Stimulated activated CD4-positive, alpha-beta T cell treated with anti-CD3 and anti-CD28 coated beads, Interleukin-2, amount 100 ng/mL, for 48 hours (primary cell): ENCODE measurements at regions not wholly inside any gene's neighbourhood (a gene's known extent, or its start where the extent isn't known, plus 50 kb on each side); places are given as distances from the start of the nearest gene placed in this dataset.
"Not testable (repeated sequence)": the region's sequence is repeated elsewhere in the genome, so short reads cannot be mapped to it uniquely, and the experiment has no call there.

ENCODE experiments used
- DNase-seq, 2 donors: peaks; one replicate each; pipeline ENCODE4 v3.0.0-alpha.2; 2020

GRCh38 chr16:16563962-16564361 lies 185.0 kb downstream of the NPIPA7 start:
- DNase-seq = not testable (repeated sequence)

- not testable (repeated sequence) for DNase-seq
These were observed 186.4 kb downstream of the NPIPA7 start for GRCh38 chr16:16565326-16565725.

- not testable (repeated sequence) for DNase-seq
These were observed 191.1 kb downstream of the NPIPA7 start for GRCh38 chr16:16570055-16570454.

GRCh38 chr16:16570874-16571273 lies 191.9 kb downstream of the NPIPA7 start:
- DNase-seq = not testable (repeated sequence)

- not testable (repeated sequence) for DNase-seq
These were observed 193.3 kb downstream of the NPIPA7 start for GRCh38 chr16:16572130-16572774.

GRCh38 chr16:16577062-16577461 lies 198.1 kb downstream of the NPIPA7 start:
- DNase-seq = not testable (repeated sequence)

GRCh38 chr16:16578701-16579100 lies 199.8 kb downstream of the NPIPA7 start:
- no peak for DNase-seq

- not testable (repeated sequence) for DNase-seq
These were observed 204.0 kb downstream of the NPIPA7 start for GRCh38 chr16:16582916-16583315.

- not testable (repeated sequence) for DNase-seq
These were observed 207.2 kb downstream of the NPIPA7 start for GRCh38 chr16:16586073-16586651.

GRCh38 chr16:16586969-16587368 lies 208.0 kb downstream of the NPIPA7 start:
- DNase-seq = not testable (repeated sequence)

- DNase-seq = not testable (repeated sequence)
These were observed 209.5 kb downstream of the NPIPA7 start for GRCh38 chr16:16588436-16588835.

- not testable (repeated sequence) for DNase-seq
These were observed 211.8 kb downstream of the NPIPA7 start for GRCh38 chr16:16590654-16591318.

- DNase-seq = peak; percentile 26 to 32
These were observed 214.4 kb downstream of the NPIPA7 start for GRCh38 chr16:16593156-16593863.

- DNase-seq = not testable (repeated sequence)
These were observed 216.2 kb downstream of the NPIPA7 start for GRCh38 chr16:16595029-16595718.

- not testable (repeated sequence) for DNase-seq
These were observed 222.3 kb downstream of the NPIPA7 start for GRCh38 chr16:16601239-16601638.

- not testable (repeated sequence) for DNase-seq
These were observed 228.6 kb downstream of the NPIPA7 start for GRCh38 chr16:16607401-16608082.

- not testable (repeated sequence) for DNase-seq
These were observed 230.7 kb downstream of the NPIPA7 start for GRCh38 chr16:16609627-16610026.

GRCh38 chr16:16610389-16610967 lies 231.5 kb downstream of the NPIPA7 start:
- DNase-seq = not testable (repeated sequence)

GRCh38 chr16:16613212-16613611 lies 234.3 kb downstream of the NPIPA7 start:
- DNase-seq = not testable (repeated sequence)

- DNase-seq = not testable (repeated sequence)
These were observed 235.5 kb downstream of the NPIPA7 start for GRCh38 chr16:16614484-16614883.

- DNase-seq = not testable (repeated sequence)
These were observed 240.1 kb downstream of the NPIPA7 start for GRCh38 chr16:16618963-16619465.
